ENCODE measurements at regions not wholly inside any gene's neighbourhood (a gene's known extent, or its start where the extent isn't known, plus 50 kb on each side); places are given as distances from the start of the nearest gene placed in this dataset.
"Not testable (repeated sequence)": the region's sequence is repeated elsewhere in the genome, so short reads cannot be mapped to it uniquely, and the experiment has no call there.

- TF ChIP-seq POLR2AphosphoS5 (IDR thresholded peaks at IDR 0.05; ENCODE audit: low read depth, low read length); CTCF (IDR thresholded peaks at IDR 0.05); CHD2 (IDR thresholded peaks at IDR 0.05; ENCODE audit: low read length, partially characterized antibody); MEF2A (IDR thresholded peaks at IDR 0.05; ENCODE audit: borderline replicate concordance, low read depth); TAF1 (IDR thresholded peaks at IDR 0.05; ENCODE audit: borderline replicate concordance, low read depth, low read length); USF2 (IDR thresholded peaks at IDR 0.05; ENCODE audit: borderline replicate concordance, low read depth, low read length); FOXM1 (IDR thresholded peaks at IDR 0.05; ENCODE audit: low read depth); RAD21 (IDR thresholded peaks at IDR 0.05; ENCODE audit: low read length); MAX (IDR thresholded peaks at IDR 0.05; ENCODE audit: low read depth): not testable (repeated sequence)
These were observed 102.9 kb downstream of the THSD1 start for GRCh38 chr13:52303098-52303497.
